ENCODE measurements at regions not wholly inside any gene's neighbourhood (a gene's known extent, or its start where the extent isn't known, plus 50 kb on each side); places are given as distances from the start of the nearest gene placed in this dataset.

- no peak overlapping the region for H3K4me3 ChIP-seq (ENCODE audit: low read length)
- no peaks in the 10 kb centered on the region for H3K36me3 ChIP-seq (ENCODE audit: control insufficient read depth, insufficient read depth, low read length)
- H3K9me3 ChIP-seq (ENCODE audit: control insufficient read depth, low read depth, low read length), result no peaks in the 10 kb centered on the region
- H3K27me3 ChIP-seq (ENCODE audit: control insufficient read depth, insufficient read depth, low read length), result no peaks in the 10 kb centered on the region
- WGBS (ENCODE audit: insufficient coverage, low lambda C conversion rate), result no CpG with 5 or more reads among the region's 1 CpG
- peaks cover 2% of the 10 kb centered on the region for H3K4me1 ChIP-seq (ENCODE audit: control insufficient read depth, insufficient read depth, low read length)
- no peak overlapping the region for H3K27ac ChIP-seq (ENCODE audit: low read length)
- no peak for DNase-seq
These were observed 193.0 kb downstream of the VGLL3 start for GRCh38 chr3:86797946-86798345.

GRCh38 chr3:86794361-86795065 lies 196.4 kb downstream of the VGLL3 start:
- no peaks in the 10 kb centered on the region for H3K9me3 ChIP-seq (ENCODE audit: control insufficient read depth, low read depth, low read length)
- no peak for DNase-seq
- 71% methylated on average over 1 of the region's 3 CpGs for WGBS (ENCODE audit: insufficient coverage, low lambda C conversion rate)
- H3K27ac ChIP-seq (ENCODE audit: low read length), result peak overlapping the region; percentile 57
- peaks cover 2% of the 10 kb centered on the region for H3K4me1 ChIP-seq (ENCODE audit: control insufficient read depth, insufficient read depth, low read length)
- H3K36me3 ChIP-seq (ENCODE audit: control insufficient read depth, insufficient read depth, low read length), result no peaks in the 10 kb centered on the region
- no peak overlapping the region for H3K4me3 ChIP-seq (ENCODE audit: low read length)
- H3K27me3 ChIP-seq (ENCODE audit: control insufficient read depth, insufficient read depth, low read length), result no peaks in the 10 kb centered on the region

- peak; percentile 2 to 31 for DNase-seq
- 43% methylated on average over 1 of the region's 1 CpG for WGBS (ENCODE audit: insufficient coverage, low lambda C conversion rate)
- no peak overlapping the region for H3K4me3 ChIP-seq (ENCODE audit: low read length)
- H3K36me3 ChIP-seq (ENCODE audit: control insufficient read depth, insufficient read depth, low read length), result no peaks in the 10 kb centered on the region
- no peaks in the 10 kb centered on the region for H3K9me3 ChIP-seq (ENCODE audit: control insufficient read depth, low read depth, low read length)
- H3K27ac ChIP-seq (ENCODE audit: low read length), result peak overlapping the region; percentile 57
- H3K4me1 ChIP-seq (ENCODE audit: control insufficient read depth, insufficient read depth, low read length), result peaks cover 2% of the 10 kb centered on the region
- H3K27me3 ChIP-seq (ENCODE audit: control insufficient read depth, insufficient read depth, low read length), result no peaks in the 10 kb centered on the region
These were observed 197.2 kb downstream of the VGLL3 start for GRCh38 chr3:86793786-86794185.

GRCh38 chr3:86792316-86792715 lies 198.6 kb downstream of the VGLL3 start:
- H3K9me3 ChIP-seq (ENCODE audit: control insufficient read depth, low read depth, low read length), result no peaks in the 10 kb centered on the region
- H3K4me3 ChIP-seq (ENCODE audit: low read length), result no peak overlapping the region
- H3K36me3 ChIP-seq (ENCODE audit: control insufficient read depth, insufficient read depth, low read length), result no peaks in the 10 kb centered on the region
- no peak overlapping the region for H3K27ac ChIP-seq (ENCODE audit: low read length)
- no peak for DNase-seq
- H3K27me3 ChIP-seq (ENCODE audit: control insufficient read depth, insufficient read depth, low read length), result no peaks in the 10 kb centered on the region
- H3K4me1 ChIP-seq (ENCODE audit: control insufficient read depth, insufficient read depth, low read length), result peaks cover 2% of the 10 kb centered on the region

GRCh38 chr3:86790884-86791549 lies 199.9 kb downstream of the VGLL3 start:
- Histone ChIP-seq H3K27ac (ENCODE audit: low read length) (no peak overlapping the region), H3K4me1 (ENCODE audit: control insufficient read depth, insufficient read depth, low read length) (peaks cover 2% of the 10 kb centered on the region), H3K27me3 (ENCODE audit: control insufficient read depth, insufficient read depth, low read length) (no peaks in the 10 kb centered on the region), H3K36me3 (ENCODE audit: control insufficient read depth, insufficient read depth, low read length) (no peaks in the 10 kb centered on the region), H3K9me3 (ENCODE audit: control insufficient read depth, low read depth, low read length) (no peaks in the 10 kb centered on the region), H3K4me3 (ENCODE audit: low read length) (no peak overlapping the region)
- WGBS (ENCODE audit: insufficient coverage, low lambda C conversion rate), result 60% methylated on average over 1 of the region's 4 CpGs
- DNase-seq, result no peak

GRCh38 chr3:86788371-86788770 lies 202.6 kb downstream of the VGLL3 start:
- Histone ChIP-seq H3K27me3 (ENCODE audit: control insufficient read depth, insufficient read depth, low read length) (no peaks in the 10 kb centered on the region), H3K4me3 (ENCODE audit: low read length) (no peak overlapping the region), H3K4me1 (ENCODE audit: control insufficient read depth, insufficient read depth, low read length) (no peaks in the 10 kb centered on the region), H3K27ac (ENCODE audit: low read length) (no peak overlapping the region), H3K9me3 (ENCODE audit: control insufficient read depth, low read depth, low read length) (no peaks in the 10 kb centered on the region), H3K36me3 (ENCODE audit: control insufficient read depth, insufficient read depth, low read length) (no peaks in the 10 kb centered on the region)
- WGBS (ENCODE audit: insufficient coverage, low lambda C conversion rate), result no CpG with 5 or more reads among the region's 2 CpGs
- no peak for DNase-seq

- WGBS (ENCODE audit: insufficient coverage, low lambda C conversion rate), result 20% methylated on average over 2 of the region's 2 CpGs
- no peak for DNase-seq
These were observed 203.9 kb downstream of the VGLL3 start for GRCh38 chr3:86787091-86787490.

GRCh38 chr3:86785386-86785785 lies 205.6 kb downstream of the VGLL3 start:
- H3K27ac ChIP-seq (ENCODE audit: low read length), result no peak overlapping the region
- H3K4me1 ChIP-seq (ENCODE audit: control insufficient read depth, insufficient read depth, low read length), result no peaks in the 10 kb centered on the region
- H3K36me3 ChIP-seq (ENCODE audit: control insufficient read depth, insufficient read depth, low read length), result no peaks in the 10 kb centered on the region
- no peaks in the 10 kb centered on the region for H3K27me3 ChIP-seq (ENCODE audit: control insufficient read depth, insufficient read depth, low read length)
- H3K4me3 ChIP-seq (ENCODE audit: low read length), result no peak overlapping the region
- no CpG with 5 or more reads among the region's 1 CpG for WGBS (ENCODE audit: insufficient coverage, low lambda C conversion rate)
- H3K9me3 ChIP-seq (ENCODE audit: control insufficient read depth, low read depth, low read length), result no peaks in the 10 kb centered on the region
- no peak for DNase-seq

More at GRCh38 chr3:86787091-86787490, 203.9 kb downstream of the VGLL3 start:
- Histone ChIP-seq H3K4me3 (ENCODE audit: low read length) (no peak overlapping the region), H3K36me3 (ENCODE audit: control insufficient read depth, insufficient read depth, low read length) (no peaks in the 10 kb centered on the region), H3K9me3 (ENCODE audit: control insufficient read depth, low read depth, low read length) (no peaks in the 10 kb centered on the region), H3K27me3 (ENCODE audit: control insufficient read depth, insufficient read depth, low read length) (no peaks in the 10 kb centered on the region), H3K27ac (ENCODE audit: low read length) (no peak overlapping the region), H3K4me1 (ENCODE audit: control insufficient read depth, insufficient read depth, low read length) (no peaks in the 10 kb centered on the region)

GRCh38 chr3:86782866-86783265 lies 208.1 kb downstream of the VGLL3 start:
- no peak for DNase-seq
- H3K27ac ChIP-seq (ENCODE audit: low read length), result no peak overlapping the region
- H3K4me3 ChIP-seq (ENCODE audit: low read length), result no peak overlapping the region
- H3K9me3 ChIP-seq (ENCODE audit: control insufficient read depth, low read depth, low read length), result no peaks in the 10 kb centered on the region
- 46% methylated on average over 4 of the region's 4 CpGs for WGBS (ENCODE audit: insufficient coverage, low lambda C conversion rate)
- no peaks in the 10 kb centered on the region for H3K27me3 ChIP-seq (ENCODE audit: control insufficient read depth, insufficient read depth, low read length)
- H3K36me3 ChIP-seq (ENCODE audit: control insufficient read depth, insufficient read depth, low read length), result no peaks in the 10 kb centered on the region
- no peaks in the 10 kb centered on the region for H3K4me1 ChIP-seq (ENCODE audit: control insufficient read depth, insufficient read depth, low read length)

- Histone ChIP-seq H3K4me1 (ENCODE audit: control insufficient read depth, insufficient read depth, low read length) (no peaks in the 10 kb centered on the region), H3K9me3 (ENCODE audit: control insufficient read depth, low read depth, low read length) (no peaks in the 10 kb centered on the region), H3K27me3 (ENCODE audit: control insufficient read depth, insufficient read depth, low read length) (no peaks in the 10 kb centered on the region), H3K27ac (ENCODE audit: low read length) (no peak overlapping the region), H3K4me3 (ENCODE audit: low read length) (no peak overlapping the region), H3K36me3 (ENCODE audit: control insufficient read depth, insufficient read depth, low read length) (no peaks in the 10 kb centered on the region)
- WGBS (ENCODE audit: insufficient coverage, low lambda C conversion rate), result 86% methylated on average over 1 of the region's 2 CpGs
- DNase-seq, result no peak
These were observed 208.7 kb downstream of the VGLL3 start for GRCh38 chr3:86782286-86782685.
